GM12878 (cell line): ENCODE measurements at regions not wholly inside any gene's neighbourhood (a gene's known extent, or its start where the extent isn't known, plus 50 kb on each side); places are given as distances from the start of the nearest gene placed in this dataset.

Source experiments
- ATAC-seq: fragments of 200-7000 bp; cut with Tn5 transposase; 3 replicates; pipeline ENCODE4 v1.9.1; 2020; ENCODE audit warnings: mild to moderate bottlenecking, moderate library complexity
- BruUV-seq: library from RNA; stranded (reverse); fragments of 400-500 nt; replicated peaks from 2 replicates; lab custom pipeline; 2021; lab: Mats Ljungman, UMichigan
- CTCF ChIA-PET: fragments of 300-600 bp; sonication (Branson Sonifier 250); formaldehyde crosslinking; extraction: SDS; loops from one replicate; lab custom pipeline; 2021; ENCODE audit warnings: inconsistent platforms; lab: Yijun Ruan, JAX
- POLR2A ChIA-PET: fragments of 350-600 bp; formaldehyde crosslinking; extraction: SDS; loops from one replicate; lab custom pipeline; 2021; ENCODE audit warnings: inconsistent platforms; lab: Charles Lee
- RAD21 ChIA-PET: fragments of 300-600 bp; sonication (Branson Sonifier 250); formaldehyde crosslinking; loops from one replicate; lab custom pipeline; 2023; ENCODE audit warnings: antibody characterized with exemption; ENCODE audit not compliant: unreplicated experiment; lab: Charles Lee
- SMC1A ChIA-PET: fragments of 300-600 bp; sonication (Branson Sonifier 250); formaldehyde crosslinking; loops from one replicate; lab custom pipeline; 2023; ENCODE audit not compliant: unreplicated experiment, uncharacterized antibody; lab: Charles Lee
- DNase-seq: peaks from one replicate; pipeline ENCODE4 v3.0.0-alpha.2; 2011; ENCODE audit warnings: low read depth, low spot score
- FAIRE-seq: peaks from 3 replicates; lab custom pipeline; 2011; peaks lifted over from hg19 to GRCh38; lab: Jason Lieb, UNC
- H2AFZ ChIP-seq: 2 replicates; pipeline ENCODE4 v1.6.0; 2011; ENCODE audit warnings: low read depth, low read length, control low read depth; ENCODE audit not compliant: control insufficient read depth
- H3K27ac ChIP-seq: 2 replicates; pipeline ENCODE4 v1.5.1; 2011; ENCODE audit warnings: control low read depth; ENCODE audit not compliant: control insufficient read depth, insufficient read depth
- H3K27me3 ChIP-seq, 2 experiments: replicated peaks in 1 of 2; 2 replicates each; pipeline versions ENCODE4 v1.6.0 to v1.6.1; 2011; ENCODE audit warnings: low read length in 1 of 2; ENCODE audit not compliant: control insufficient read depth in 2 of 2, insufficient read depth in 2 of 2
- H3K36me3 ChIP-seq, 2 experiments: 2 replicates each; pipeline ENCODE4 v1.5.1; 2011; ENCODE audit warnings: low read length in 1 of 2; ENCODE audit not compliant: control insufficient read depth in 2 of 2, insufficient read depth in 2 of 2
- H3K4me1 ChIP-seq: 2 replicates; pipeline ENCODE4 v1.6.1; 2011; ENCODE audit warnings: mild to moderate bottlenecking, low read length, moderate library complexity, mixed read lengths; ENCODE audit not compliant: control insufficient read depth, insufficient read depth
- H3K4me2 ChIP-seq: 2 replicates; pipeline ENCODE4 v1.6.0; 2011; ENCODE audit warnings: control low read depth; ENCODE audit not compliant: control insufficient read depth, insufficient read depth
- H3K4me3 ChIP-seq: fragments of 200-600 bp; sonication (generic); 2 replicates; pipeline ENCODE4 v1.5.1; 2016
- H3K79me2 ChIP-seq: 2 replicates; pipeline ENCODE4 v1.6.0; 2011; ENCODE audit warnings: low read length; ENCODE audit not compliant: control insufficient read depth, insufficient read depth
- H3K9ac ChIP-seq: 2 replicates; pipeline ENCODE4 v1.8.0; 2011; ENCODE audit warnings: low read length, control low read depth, mixed read lengths; ENCODE audit not compliant: control insufficient read depth, insufficient read depth
- H3K9me3 ChIP-seq: replicated peaks from 3 replicates; pipeline ENCODE4 v1.5.1; 2011; ENCODE audit warnings: mild to moderate bottlenecking, low read length; ENCODE audit not compliant: control insufficient read depth, insufficient read depth
- H4K20me1 ChIP-seq: 2 replicates; pipeline ENCODE4 v1.6.0; 2011; ENCODE audit not compliant: control insufficient read depth, insufficient read depth
- ASH2L ChIP-seq: fragments of 300-600, 200-600 bp; sonication (generic); IDR thresholded peaks from 2 replicates; pipeline ENCODE4 v1.6.1; 2017; ENCODE audit warnings: low read depth, mild to moderate bottlenecking, borderline replicate concordance
- CHD2 ChIP-seq: IDR thresholded peaks from 2 replicates; pipeline ENCODE4 v1.6.1; 2011; ENCODE audit warnings: low read depth, low read length, improper control_type of control experiment, borderline replicate concordance
- MEF2B ChIP-seq: fragments of 450-650 bp; IDR thresholded peaks from 2 replicates; pipeline ENCODE4 v1.6.1; 2018; ENCODE audit warnings: mild to moderate bottlenecking, moderate library complexity; ENCODE audit not compliant: partially characterized antibody, poor library complexity, severe bottlenecking
- MYB ChIP-seq: fragments of 150-350 bp; IDR thresholded peaks from 2 replicates; pipeline ENCODE4 v1.6.1; 2014; ENCODE audit warnings: mild to moderate bottlenecking, low read depth, low read length, borderline replicate concordance
- RELB ChIP-seq: fragments of 450-650 bp; IDR thresholded peaks from 2 replicates; pipeline ENCODE4 v1.6.1; 2017; ENCODE audit warnings: low read depth, mild to moderate bottlenecking, moderate library complexity
- WGBS: methylation state at CpG from one replicate; pipeline ENCODE4 v1.1.6; 2016; ENCODE audit warnings: low lambda C conversion rate; ENCODE audit not compliant: insufficient replicate concordance, insufficient coverage; ENCODE audit errors: missing lambda C conversion rate; 5-methylcytosine and 5-hydroxymethylcytosine counted together
- in situ Hi-C: fragments of 300-500 bp; cut with MboI; formaldehyde crosslinking; loops from 9 replicates; pipeline ENCODE4 v1.14.3; 2018; ENCODE audit warnings: mixed read lengths
- intact Hi-C: fragments of 100-400 bp; cut with micrococcal nuclease; formaldehyde crosslinking; loops from one replicate; pipeline ENCODE4 v1.14.2; 2022; ENCODE audit not compliant: unreplicated experiment

DNA sequence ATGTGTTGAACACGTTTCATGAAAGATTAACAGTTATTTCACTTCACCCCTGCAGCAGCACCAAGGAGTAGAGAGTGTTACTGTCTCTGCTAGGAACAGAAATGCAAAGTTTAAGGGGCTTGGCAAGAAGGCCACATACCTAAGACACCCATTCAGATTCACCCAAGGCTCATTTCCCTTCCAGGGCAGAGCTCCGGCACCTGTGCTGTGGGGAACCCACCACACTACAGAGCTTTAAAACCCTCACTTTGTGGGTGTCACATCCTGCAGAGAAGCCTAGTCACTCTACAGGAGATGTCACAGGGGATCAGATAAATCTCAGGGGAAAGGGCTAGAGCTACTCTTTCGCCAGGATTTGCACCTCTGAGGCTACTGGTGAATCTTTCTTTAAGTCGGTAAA lies 176.1 kb upstream of the KLF6 start:
- ChIA-PET CTCF (no interaction called here), RAD21 (interaction anchor here (1.3 to 1.9 kb wide), 2 partner anchors 85 to 125 kb away, joined by 3 to 5 read pairs; no protein-coding TSS in a partner anchor), SMC1A (interaction anchor here (0.6 to 1.6 kb wide), 3 partner anchors 18 to 89 kb away, joined by 3 to 4 read pairs (median 3); no protein-coding TSS in a partner anchor), POLR2A (interaction anchor here (0.7 kb wide), 1 partner anchor 69 kb away, joined by 4 read pairs; no protein-coding TSS in a partner anchor)
- no peak overlapping the region for H3K4me2 ChIP-seq
- no peaks in the 10 kb centered on the region for H3K79me2 ChIP-seq
- ATAC-seq (peak; percentile 38; the same call in 2 of the 3 replicates), DNase-seq (no peak), FAIRE-seq (no peak)
- peaks cover 0 to 2% of the 10 kb centered on the region in 2 experiments; a peak in 1 of 4 replicates for H3K27me3 ChIP-seq
- H4K20me1 ChIP-seq = no peaks in the 10 kb centered on the region
- H3K4me1 ChIP-seq = no peaks in the 10 kb centered on the region
- intact Hi-C loops = no loop called here
- no peaks in the 10 kb centered on the region for H3K36me3 ChIP-seq
- no peak for TF ChIP-seq ASH2L
- TF ChIP-seq MEF2B = peak; percentile 19
- no TSS peak for BruUV-seq
- no peak overlapping the region for H3K4me3 ChIP-seq
- H3K9me3 ChIP-seq = no peaks in the 10 kb centered on the region
- peak overlapping the region; percentile 2; the same call in 1 of the 2 replicates for H2AFZ ChIP-seq
- no peak overlapping the region for H3K9ac ChIP-seq
- in situ Hi-C loops = no loop called here
- no peak overlapping the region for H3K27ac ChIP-seq
- 20% methylated on average over 4 of the region's 4 CpGs for WGBS

DNA sequence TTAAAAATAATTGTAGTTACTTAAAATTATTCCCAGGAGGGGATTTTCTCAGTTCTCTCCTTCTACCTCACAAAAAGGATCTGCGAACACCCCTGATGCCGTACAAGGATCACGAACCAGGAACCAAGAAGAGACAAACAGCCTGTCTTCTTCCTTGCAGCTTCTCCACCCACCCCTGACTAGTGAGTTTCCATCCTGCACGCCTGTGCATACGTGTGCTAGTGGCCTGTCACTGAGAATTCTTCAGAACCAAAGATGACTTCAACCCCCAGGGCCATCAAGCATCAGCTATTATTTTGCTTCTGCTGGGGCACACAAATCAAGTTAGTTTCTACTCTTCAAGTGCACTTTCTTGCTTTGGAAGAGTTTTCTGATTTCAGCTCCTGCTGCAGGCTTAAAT lies 175.5 kb upstream of the KLF6 start:
- Histone ChIP-seq H3K36me3 (no peaks in the 10 kb centered on the region), H3K4me3 (no peak overlapping the region), H3K9ac (no peak overlapping the region), H4K20me1 (no peaks in the 10 kb centered on the region), H3K79me2 (no peaks in the 10 kb centered on the region), H3K9me3 (no peaks in the 10 kb centered on the region), H3K27me3 (peaks cover 0 to 2% of the 10 kb centered on the region in 2 experiments; a peak in 1 of 4 replicates), H2AFZ (no peak overlapping the region), H3K27ac (no peak overlapping the region), H3K4me1 (no peaks in the 10 kb centered on the region), H3K4me2 (no peak overlapping the region)
- no TSS peak for BruUV-seq
- ATAC-seq (no peak), FAIRE-seq (peak; percentile 7), DNase-seq (no peak)
- intact Hi-C loops (no loop called here), in situ Hi-C loops (no loop called here)
- ChIA-PET CTCF (no interaction called here), POLR2A (no interaction called here), RAD21 (interaction anchor here (1.3 to 1.9 kb wide), 2 partner anchors 85 to 124 kb away, joined by 3 to 5 read pairs; no protein-coding TSS in a partner anchor), SMC1A (interaction anchor here (0.6 to 1.6 kb wide), 4 partner anchors 18 to 89 kb away, joined by 3 to 4 read pairs (median 3); no protein-coding TSS in a partner anchor)
- TF ChIP-seq CHD2 (no peak), MYB (no peak), RELB (no peak)
- 93% methylated on average over 5 of the region's 5 CpGs for WGBS
